ENCODE measurements at regions not wholly inside any gene's neighbourhood (a gene's known extent, or its start where the extent isn't known, plus 50 kb on each side); places are given as distances from the start of the nearest gene placed in this dataset.

DNA sequence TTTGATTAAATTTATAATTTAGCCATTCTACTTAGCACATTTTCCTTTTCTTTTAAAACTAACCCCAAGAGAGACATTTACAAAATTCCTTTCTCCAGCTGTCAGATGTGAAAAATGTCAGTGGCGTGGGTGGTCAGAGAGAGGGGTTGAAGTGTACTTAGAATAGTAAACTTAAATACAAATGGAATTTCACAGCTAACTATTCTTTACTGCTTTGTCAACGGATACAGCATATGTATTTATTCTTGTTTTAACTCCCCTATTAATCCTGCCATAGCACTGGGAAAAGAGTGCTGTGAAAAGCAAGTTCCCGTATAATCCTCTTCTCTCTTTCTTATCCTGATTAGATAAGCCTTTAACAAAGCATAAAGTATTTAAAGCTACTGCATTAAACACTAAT, 191.4 kb upstream of the CHAC2 start:
- TF ChIP-seq POLR2A (IDR thresholded peaks at IDR 0.05) (no peak), CTCF (IDR thresholded peaks at IDR 0.05) (no peak)
